IMR-90 (cell line): ENCODE measurements at regions not wholly inside any gene's neighbourhood (a gene's known extent, or its start where the extent isn't known, plus 50 kb on each side); places are given as distances from the start of the nearest gene placed in this dataset.
"Not testable (repeated sequence)": the region's sequence is repeated elsewhere in the genome, so short reads cannot be mapped to it uniquely, and the experiment has no call there.

Source experiments
- BHLHE40 ChIP-seq: fragments of 150-350 bp; IDR thresholded peaks from 2 replicates; pipeline ENCODE4 v1.6.1; 2016; ENCODE audit warnings: mild to moderate bottlenecking, low read depth, low read length
- CTCF ChIP-seq: conservative IDR thresholded peaks from 2 replicates; pipeline ENCODE4 v1.5.1; 2012; ENCODE audit warnings: mild to moderate bottlenecking, low read depth, low read length, improper control_type of control experiment
- MAFK ChIP-seq: IDR thresholded peaks from 2 replicates; pipeline ENCODE4 v1.6.1; 2012; ENCODE audit warnings: low read depth, low read length, improper control_type of control experiment
- MXI1 ChIP-seq: IDR thresholded peaks from 2 replicates; pipeline ENCODE4 v1.6.1; 2012; ENCODE audit warnings: low read depth, mild to moderate bottlenecking, low read length, moderate library complexity, borderline replicate concordance
- NFE2L2 ChIP-seq: fragments of 150-350 bp; IDR thresholded peaks from 2 replicates; pipeline ENCODE4 v1.6.1; 2016; ENCODE audit warnings: low read depth, mild to moderate bottlenecking, low read length
- POLR2A ChIP-seq: IDR thresholded peaks from 2 replicates; pipeline ENCODE4 v1.6.1; 2012; ENCODE audit warnings: mild to moderate bottlenecking, low read depth, low read length
- RAD21 ChIP-seq: IDR thresholded peaks from 2 replicates; pipeline ENCODE4 v1.6.1; 2012; ENCODE audit warnings: low read length, improper control_type of control experiment
- TF ChIP-seq, protein P1 (sequence below): fragments of 150-350 bp; IDR thresholded peaks from 2 replicates; pipeline ENCODE4 v1.6.1; 2017; ENCODE audit warnings: mild to moderate bottlenecking, antibody characterized with exemption, low read length, low read depth

- TF ChIP-seq POLR2A, NFE2L2, BHLHE40, CTCF, RAD21, MAFK, MXI1: not testable (repeated sequence)
- TF ChIP-seq, protein P1, sequence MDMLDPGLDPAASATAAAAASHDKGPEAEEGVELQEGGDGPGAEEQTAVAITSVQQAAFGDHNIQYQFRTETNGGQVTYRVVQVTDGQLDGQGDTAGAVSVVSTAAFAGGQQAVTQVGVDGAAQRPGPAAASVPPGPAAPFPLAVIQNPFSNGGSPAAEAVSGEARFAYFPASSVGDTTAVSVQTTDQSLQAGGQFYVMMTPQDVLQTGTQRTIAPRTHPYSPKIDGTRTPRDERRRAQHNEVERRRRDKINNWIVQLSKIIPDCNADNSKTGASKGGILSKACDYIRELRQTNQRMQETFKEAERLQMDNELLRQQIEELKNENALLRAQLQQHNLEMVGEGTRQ: not testable (repeated sequence)
These were observed 1701.3 kb upstream of the LRRTM1 start for GRCh38 chr2:82005889-82006288.
